ENCODE measurements at regions not wholly inside any gene's neighbourhood (a gene's known extent, or its start where the extent isn't known, plus 50 kb on each side); places are given as distances from the start of the nearest gene placed in this dataset.

GRCh38 chrX:40410859-40411258 lies 169.9 kb upstream of the ATP6AP2 start:
- ATAC-seq (no peak), FAIRE-seq (no peak), DNase-seq (ENCODE audit: low read depth, low spot score) (no peak)
- ChIA-PET RAD21 (ENCODE audit: unreplicated experiment) (no interaction called here), CTCF (interaction anchor here (0.9 kb wide), 1 partner anchor 14 kb away, joined by 6 read pairs; no protein-coding TSS in a partner anchor), POLR2A (no interaction called here), SMC1A (ENCODE audit: uncharacterized antibody, unreplicated experiment) (interaction anchor here (1.9 kb wide), 1 partner anchor 13 kb away, joined by 7 read pairs; no protein-coding TSS in a partner anchor)
- WGBS (ENCODE audit: insufficient coverage, insufficient replicate concordance, low lambda C conversion rate, missing lambda C conversion rate), result 73% methylated on average over 2 of the region's 2 CpGs
- intact Hi-C loops (cut with micrococcal nuclease; ENCODE audit: unreplicated experiment), result no loop called here
- H3K4me3 ChIP-seq, result no peak overlapping the region
- H3K9ac ChIP-seq (ENCODE audit: control insufficient read depth, insufficient read depth, low read length), result no peak overlapping the region
- H4K20me1 ChIP-seq (ENCODE audit: control insufficient read depth, insufficient read depth), result no peaks in the 10 kb centered on the region
- BruUV-seq (replicated peaks), result no TSS peak
- no peak for TF ChIP-seq NBN (IDR thresholded peaks at IDR 0.05)
- TF ChIP-seq CHD1 (IDR thresholded peaks at IDR 0.05; ENCODE audit: low read depth, low read length), result no peak
- no peak for TF ChIP-seq CREM (IDR thresholded peaks at IDR 0.05; ENCODE audit: low read depth)
- no peak for TF ChIP-seq STAT3 (IDR thresholded peaks at IDR 0.05; ENCODE audit: low read depth, low read length)
- no peak for TF ChIP-seq CEBPB (IDR thresholded peaks at IDR 0.05; ENCODE audit: borderline replicate concordance in 1 of 2, low read depth in 2 of 2, low read length in 2 of 2)
- no peak for TF ChIP-seq IRF3 (IDR thresholded peaks at IDR 0.05)
- TF ChIP-seq IRF5 (IDR thresholded peaks at IDR 0.05; ENCODE audit: borderline replicate concordance), result no peak
- no peaks in the 10 kb centered on the region for H3K36me3 ChIP-seq (ENCODE audit: control insufficient read depth in 2 of 2, insufficient read depth in 2 of 2, low read length in 1 of 2)
- peaks cover 2% of the 10 kb centered on the region; the same call in 1 of the 2 replicates for H3K4me1 ChIP-seq (ENCODE audit: control insufficient read depth, insufficient read depth, low read length)
- H2AFZ ChIP-seq (ENCODE audit: control insufficient read depth, low read depth, low read length), result no peak overlapping the region
- no peaks in the 10 kb centered on the region for H3K79me2 ChIP-seq (ENCODE audit: control insufficient read depth, insufficient read depth, low read length)
- in situ Hi-C loops (cut with MboI), result no loop called here
- peaks cover 1% of the 10 kb centered on the region; the same call in 1 of the 3 replicates for H3K9me3 ChIP-seq (replicated peaks; ENCODE audit: control insufficient read depth, insufficient read depth, low read length)
- H3K27me3 ChIP-seq (replicated peaks in 1 of 2; ENCODE audit: control insufficient read depth in 2 of 2, insufficient read depth in 2 of 2, low read length in 1 of 2), result no peaks in the 10 kb centered on the region
- H3K4me2 ChIP-seq (ENCODE audit: control insufficient read depth, insufficient read depth), result no peak overlapping the region
- no peak overlapping the region for H3K27ac ChIP-seq (ENCODE audit: control insufficient read depth, insufficient read depth)
